K562 (cell line): ENCODE measurements at regions not wholly inside any gene's neighbourhood (a gene's known extent, or its start where the extent isn't known, plus 50 kb on each side); places are given as distances from the start of the nearest gene placed in this dataset.

Experiments
- ATAC-seq: fragments of 200-7000 bp; cut with Tn5 transposase; 3 replicates; pipeline ENCODE4 v1.9.1; 2020; ENCODE audit warnings: moderate library complexity
- BruUV-seq: library from RNA; stranded (reverse); fragments of 400-500 nt; replicated peaks from 2 replicates; lab custom pipeline; 2021; lab: Mats Ljungman, UMichigan
- CTCF ChIA-PET: fragments of 300-600 bp; formaldehyde crosslinking; extraction: SDS; loops from one replicate; lab custom pipeline; 2021; ENCODE audit warnings: low intra/inter-chr PET ratio; lab: Yijun Ruan, JAX
- POLR2A ChIA-PET: fragments of 300-600, 350-650 bp; sonication (Branson Sonifier 250); formaldehyde crosslinking; extraction: SDS; loops from one replicate; lab custom pipeline; 2021; ENCODE audit warnings: antibody characterized with exemption, inconsistent platforms; lab: Yijun Ruan, JAX
- DNase-seq, 4 experiments: peaks; one replicate each; pipeline versions ENCODE4 v3.0.0 to v3.0.0-alpha.2; 2011 to 2018; ENCODE audit warnings: low spot score in 3 of 4, mixed read lengths in 3 of 4; ENCODE audit errors: extremely low read depth in 1 of 4
- FAIRE-seq: peaks from 2 replicates; lab custom pipeline; 2011; peaks lifted over from hg19 to GRCh38; lab: Jason Lieb, UNC
- H2AFZ ChIP-seq: 2 replicates; pipeline ENCODE4 v1.6.0; 2011; ENCODE audit warnings: low read depth, low read length, control low read depth, inconsistent platforms
- H3K27ac ChIP-seq: fragments of 200-600 bp; 3 replicates; pipeline ENCODE4 v1.8.0; 2011; ENCODE audit warnings: low read depth, mild to moderate bottlenecking, control low read depth, inconsistent platforms, low read length, moderate library complexity, mixed read lengths; ENCODE audit errors: extremely low read depth
- H3K27me3 ChIP-seq, 2 experiments: fragments of 300-600 bp in 1 of 2; 2 replicates in 1 of 2; 3 replicates in 1 of 2; pipeline versions ENCODE4 v1.6.0 to v1.8.0; 2011; ENCODE audit warnings: inconsistent platforms in 2 of 2, low read length in 2 of 2, mild to moderate bottlenecking in 1 of 2, mixed read lengths in 1 of 2, moderate library complexity in 1 of 2; ENCODE audit not compliant: control insufficient read depth in 2 of 2, insufficient read depth in 2 of 2
- H3K36me3 ChIP-seq: fragments of 300-600 bp; 3 replicates; pipeline ENCODE4 v1.8.0; 2011; ENCODE audit warnings: mild to moderate bottlenecking, low read length, inconsistent platforms; ENCODE audit not compliant: control insufficient read depth, insufficient read depth
- H3K4me1 ChIP-seq, 2 experiments: fragments of 200-600 bp in 1 of 2; replicated peaks in 1 of 2; 2 replicates in 1 of 2; 3 replicates in 1 of 2; pipeline versions ENCODE4 v1.5.1 to v1.8.0; 2011; ENCODE audit warnings: inconsistent platforms in 2 of 2, low read length in 2 of 2, mild to moderate bottlenecking in 1 of 2, mixed read lengths in 1 of 2, moderate library complexity in 1 of 2; ENCODE audit not compliant: control insufficient read depth in 2 of 2, insufficient read depth in 2 of 2
- H3K4me2 ChIP-seq: 2 replicates; pipeline ENCODE4 v1.6.1; 2011; ENCODE audit warnings: low read length, control low read depth, inconsistent platforms, mixed read lengths; ENCODE audit not compliant: insufficient read depth
- H3K4me3 ChIP-seq: fragments of 200-600 bp; sonication (generic), shearing (Covaris generic); 2 replicates; pipeline ENCODE4 v1.5.1; 2016; ENCODE audit warnings: control low read depth, inconsistent platforms
- H3K79me2 ChIP-seq: fragments of 200-600 bp; 3 replicates; pipeline ENCODE4 v1.8.0; 2011; ENCODE audit warnings: low read length, inconsistent platforms; ENCODE audit not compliant: control insufficient read depth, insufficient read depth
- H3K9ac ChIP-seq, 2 experiments: 2 replicates each; pipeline versions ENCODE4 v1.6.0 to v1.6.1; 2011; ENCODE audit warnings: low read depth in 2 of 2, low read length in 2 of 2, control low read depth in 1 of 2, inconsistent platforms in 1 of 2, mild to moderate bottlenecking in 1 of 2, mixed read lengths in 1 of 2; ENCODE audit not compliant: insufficient read depth in 1 of 2
- H3K9me1 ChIP-seq: one replicate; pipeline ENCODE4 v1.6.0; 2011; ENCODE audit warnings: inconsistent platforms, mild to moderate bottlenecking, low read length, moderate library complexity; ENCODE audit not compliant: control insufficient read depth, insufficient read depth
- H3K9me3 ChIP-seq: replicated peaks from 2 replicates; pipeline ENCODE4 v1.5.1; 2011; ENCODE audit warnings: low read depth, low read length, inconsistent platforms; ENCODE audit not compliant: control insufficient read depth, insufficient read depth
- H4K20me1 ChIP-seq: replicated peaks from 2 replicates; pipeline ENCODE4 v1.6.1; 2011; ENCODE audit warnings: low read length, inconsistent platforms, mixed read lengths; ENCODE audit not compliant: control insufficient read depth, insufficient read depth
- HSF4 ChIP-seq: fragments of 250-450 bp; sonication (Bioruptor Pico); IDR thresholded peaks from 2 replicates; pipeline ENCODE4 v2.1.2; 2022; ENCODE audit warnings: mild to moderate bottlenecking, moderate library complexity, borderline replicate concordance
- IRF2 ChIP-seq: sonication (generic); formaldehyde crosslinking; IDR thresholded peaks from 2 replicates; pipeline ENCODE4 v1.8.1; 2022; ENCODE audit warnings: mild to moderate bottlenecking, missing genetic modification reagents
- NRF1 ChIP-seq, 2 experiments: fragments of 450-650 bp; IDR thresholded peaks in 1 of 2; conservative IDR thresholded peaks in 1 of 2; 2 replicates each; pipeline ENCODE4 v1.6.1; 2014; ENCODE audit warnings: mild to moderate bottlenecking in 2 of 2
- RB1 ChIP-seq: fragments of 450-650 bp; IDR thresholded peaks from 2 replicates; pipeline ENCODE4 v1.6.1; 2017; ENCODE audit warnings: low read depth, mild to moderate bottlenecking
- WGBS: fragments of 100-300 bp; shearing (Covaris generic); methylation state at CpG from one replicate; pipeline ENCODE4 v1.1.6; 2016; ENCODE audit warnings: low coverage, mixed read lengths; ENCODE audit not compliant: insufficient coverage; ENCODE audit errors: missing lambda C conversion rate; 5-methylcytosine and 5-hydroxymethylcytosine counted together
- in situ Hi-C: fragments of 300-500 bp; cut with MboI; formaldehyde crosslinking; loops from 4 replicates; pipeline ENCODE4 v1.15.0; 2018; ENCODE audit warnings: inconsistent platforms, mixed read lengths
- intact Hi-C: fragments of 100-400 bp; cut with micrococcal nuclease; formaldehyde crosslinking; loops from 2 replicates; pipeline ENCODE4 v1.14.2; 2022
- TF ChIP-seq, protein P1 (sequence below): fragments of 250-450 bp; sonication (Bioruptor Pico); IDR thresholded peaks from 2 replicates; pipeline ENCODE4 v1.5.0; 2020; ENCODE audit warnings: mild to moderate bottlenecking
- TF ChIP-seq, protein P2 (sequence below): fragments of 450-650 bp; IDR thresholded peaks from 2 replicates; pipeline ENCODE4 v1.6.1; 2016; ENCODE audit warnings: low read depth

DNA sequence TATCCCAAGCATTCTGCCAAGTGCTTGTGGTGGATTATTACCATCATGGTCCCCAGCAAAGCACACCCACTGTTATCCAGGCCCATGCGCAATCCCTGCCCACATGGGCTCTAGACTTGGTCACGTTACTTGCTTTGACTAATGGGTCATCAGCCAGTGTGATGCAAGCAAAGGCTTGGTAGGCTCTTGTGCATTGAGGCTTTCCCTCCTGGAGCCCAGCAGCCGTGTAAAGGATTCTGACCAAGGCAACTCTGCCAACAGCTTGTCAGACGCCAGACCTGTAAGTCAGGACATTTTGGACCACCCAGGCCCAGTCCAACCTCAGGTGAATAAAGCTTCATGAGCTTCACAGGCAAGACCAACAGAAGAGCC, 93.9 kb downstream of the ABHD5 start:
- peak; percentile 20; the same call in 1 of the 3 replicates for ATAC-seq
- DNase-seq = no peak
- FAIRE-seq = no peak
- CTCF ChIA-PET = no interaction called here
- WGBS = 9% methylated on average over 4 of the region's 4 CpGs
- H4K20me1 ChIP-seq = 0 out of 2 replicates have a peak, but pooled peaks cover 4% of the 10 kb centered on the region
- intact Hi-C loops = no loop called here
- H2AFZ ChIP-seq = no peak overlapping the region
- H3K27ac ChIP-seq = no peak overlapping the region
- no TSS peak for BruUV-seq
- H3K9me1 ChIP-seq = no peaks in the 10 kb centered on the region
- no peaks in the 10 kb centered on the region for H3K79me2 ChIP-seq
- no peaks in the 10 kb centered on the region for H3K4me1 ChIP-seq
- peak; percentile 15 to 36; a peak in 1 of 4 replicates for TF ChIP-seq NRF1 (conservative IDR thresholded peaks at IDR 0.05 in 1 of 2, IDR thresholded peaks at IDR 0.05 in 1 of 2)
- TF ChIP-seq, protein P1, sequence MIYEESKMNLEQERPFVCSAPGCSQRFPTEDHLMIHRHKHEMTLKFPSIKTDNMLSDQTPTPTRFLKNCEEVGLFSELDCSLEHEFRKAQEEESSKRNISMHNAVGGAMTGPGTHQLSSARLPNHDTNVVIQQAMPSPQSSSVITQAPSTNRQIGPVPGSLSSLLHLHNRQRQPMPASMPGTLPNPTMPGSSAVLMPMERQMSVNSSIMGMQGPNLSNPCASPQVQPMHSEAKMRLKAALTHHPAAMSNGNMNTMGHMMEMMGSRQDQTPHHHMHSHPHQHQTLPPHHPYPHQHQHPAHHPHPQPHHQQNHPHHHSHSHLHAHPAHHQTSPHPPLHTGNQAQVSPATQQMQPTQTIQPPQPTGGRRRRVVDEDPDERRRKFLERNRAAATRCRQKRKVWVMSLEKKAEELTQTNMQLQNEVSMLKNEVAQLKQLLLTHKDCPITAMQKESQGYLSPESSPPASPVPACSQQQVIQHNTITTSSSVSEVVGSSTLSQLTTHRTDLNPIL (CRISPR knock-in tag) = no peak
- peaks cover 26 to 59% of the 10 kb centered on the region in 2 experiments for H3K27me3 ChIP-seq
- in situ Hi-C loops = no loop called here
- no peak overlapping the region for H3K9ac ChIP-seq
- no peak overlapping the region for H3K4me3 ChIP-seq
- H3K36me3 ChIP-seq = no peaks in the 10 kb centered on the region
- no peak overlapping the region for H3K4me2 ChIP-seq
- POLR2A ChIA-PET = interaction anchor here (0.6 to 2.2 kb wide), 3 partner anchors 9 to 747 kb away, joined by 3 to 6 read pairs (median 5); no protein-coding TSS in a partner anchor
- no peaks in the 10 kb centered on the region for H3K9me3 ChIP-seq

DNA sequence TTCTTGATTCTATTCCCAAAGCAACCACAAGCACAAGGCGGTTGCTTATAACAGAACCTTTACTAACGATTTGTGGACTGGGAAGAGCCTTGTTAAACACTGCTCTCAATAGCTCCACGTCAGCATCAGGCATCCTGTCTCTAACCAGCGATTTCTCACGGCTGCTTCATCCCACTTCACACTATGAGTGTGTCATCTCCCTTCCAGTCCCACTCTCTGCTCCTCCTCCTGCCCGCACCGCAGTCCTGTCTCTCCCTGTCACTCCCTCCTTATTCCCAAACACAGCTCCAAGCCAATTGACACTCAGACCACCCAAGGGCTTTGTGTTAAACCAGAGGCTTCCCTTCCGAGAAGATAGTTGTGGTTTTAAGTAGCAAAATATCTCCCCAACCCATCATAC, 94.8 kb downstream of the ABHD5 start:
- ATAC-seq (no peak), FAIRE-seq (no peak), DNase-seq (no peak)
- Histone ChIP-seq H3K4me1 (no peaks in the 10 kb centered on the region), H4K20me1 (0 out of 2 replicates have a peak, but pooled peaks cover 4% of the 10 kb centered on the region), H3K9me1 (no peaks in the 10 kb centered on the region), H3K36me3 (no peaks in the 10 kb centered on the region), H3K4me3 (no peak overlapping the region), H3K27me3 (peaks cover 26 to 68% of the 10 kb centered on the region in 2 experiments), H3K4me2 (no peak overlapping the region), H2AFZ (no peak overlapping the region), H3K27ac (no peak overlapping the region), H3K79me2 (no peaks in the 10 kb centered on the region), H3K9ac (no peak overlapping the region), H3K9me3 (no peaks in the 10 kb centered on the region)
- POLR2A ChIA-PET = interaction anchor here (0.6 to 1.0 kb wide), 2 partner anchors 10 to 141 kb away, joined by 3 to 5 read pairs; no protein-coding TSS in a partner anchor
- in situ Hi-C loops = no loop called here
- CTCF ChIA-PET = no interaction called here
- BruUV-seq = no TSS peak
- WGBS = 5% methylated on average over 8 of the region's 8 CpGs
- intact Hi-C loops = no loop called here
- TF ChIP-seq HSF4 (no peak), RB1 (no peak), IRF2 (CRISPR knock-in tag) (no peak)
- TF ChIP-seq, protein P2, sequence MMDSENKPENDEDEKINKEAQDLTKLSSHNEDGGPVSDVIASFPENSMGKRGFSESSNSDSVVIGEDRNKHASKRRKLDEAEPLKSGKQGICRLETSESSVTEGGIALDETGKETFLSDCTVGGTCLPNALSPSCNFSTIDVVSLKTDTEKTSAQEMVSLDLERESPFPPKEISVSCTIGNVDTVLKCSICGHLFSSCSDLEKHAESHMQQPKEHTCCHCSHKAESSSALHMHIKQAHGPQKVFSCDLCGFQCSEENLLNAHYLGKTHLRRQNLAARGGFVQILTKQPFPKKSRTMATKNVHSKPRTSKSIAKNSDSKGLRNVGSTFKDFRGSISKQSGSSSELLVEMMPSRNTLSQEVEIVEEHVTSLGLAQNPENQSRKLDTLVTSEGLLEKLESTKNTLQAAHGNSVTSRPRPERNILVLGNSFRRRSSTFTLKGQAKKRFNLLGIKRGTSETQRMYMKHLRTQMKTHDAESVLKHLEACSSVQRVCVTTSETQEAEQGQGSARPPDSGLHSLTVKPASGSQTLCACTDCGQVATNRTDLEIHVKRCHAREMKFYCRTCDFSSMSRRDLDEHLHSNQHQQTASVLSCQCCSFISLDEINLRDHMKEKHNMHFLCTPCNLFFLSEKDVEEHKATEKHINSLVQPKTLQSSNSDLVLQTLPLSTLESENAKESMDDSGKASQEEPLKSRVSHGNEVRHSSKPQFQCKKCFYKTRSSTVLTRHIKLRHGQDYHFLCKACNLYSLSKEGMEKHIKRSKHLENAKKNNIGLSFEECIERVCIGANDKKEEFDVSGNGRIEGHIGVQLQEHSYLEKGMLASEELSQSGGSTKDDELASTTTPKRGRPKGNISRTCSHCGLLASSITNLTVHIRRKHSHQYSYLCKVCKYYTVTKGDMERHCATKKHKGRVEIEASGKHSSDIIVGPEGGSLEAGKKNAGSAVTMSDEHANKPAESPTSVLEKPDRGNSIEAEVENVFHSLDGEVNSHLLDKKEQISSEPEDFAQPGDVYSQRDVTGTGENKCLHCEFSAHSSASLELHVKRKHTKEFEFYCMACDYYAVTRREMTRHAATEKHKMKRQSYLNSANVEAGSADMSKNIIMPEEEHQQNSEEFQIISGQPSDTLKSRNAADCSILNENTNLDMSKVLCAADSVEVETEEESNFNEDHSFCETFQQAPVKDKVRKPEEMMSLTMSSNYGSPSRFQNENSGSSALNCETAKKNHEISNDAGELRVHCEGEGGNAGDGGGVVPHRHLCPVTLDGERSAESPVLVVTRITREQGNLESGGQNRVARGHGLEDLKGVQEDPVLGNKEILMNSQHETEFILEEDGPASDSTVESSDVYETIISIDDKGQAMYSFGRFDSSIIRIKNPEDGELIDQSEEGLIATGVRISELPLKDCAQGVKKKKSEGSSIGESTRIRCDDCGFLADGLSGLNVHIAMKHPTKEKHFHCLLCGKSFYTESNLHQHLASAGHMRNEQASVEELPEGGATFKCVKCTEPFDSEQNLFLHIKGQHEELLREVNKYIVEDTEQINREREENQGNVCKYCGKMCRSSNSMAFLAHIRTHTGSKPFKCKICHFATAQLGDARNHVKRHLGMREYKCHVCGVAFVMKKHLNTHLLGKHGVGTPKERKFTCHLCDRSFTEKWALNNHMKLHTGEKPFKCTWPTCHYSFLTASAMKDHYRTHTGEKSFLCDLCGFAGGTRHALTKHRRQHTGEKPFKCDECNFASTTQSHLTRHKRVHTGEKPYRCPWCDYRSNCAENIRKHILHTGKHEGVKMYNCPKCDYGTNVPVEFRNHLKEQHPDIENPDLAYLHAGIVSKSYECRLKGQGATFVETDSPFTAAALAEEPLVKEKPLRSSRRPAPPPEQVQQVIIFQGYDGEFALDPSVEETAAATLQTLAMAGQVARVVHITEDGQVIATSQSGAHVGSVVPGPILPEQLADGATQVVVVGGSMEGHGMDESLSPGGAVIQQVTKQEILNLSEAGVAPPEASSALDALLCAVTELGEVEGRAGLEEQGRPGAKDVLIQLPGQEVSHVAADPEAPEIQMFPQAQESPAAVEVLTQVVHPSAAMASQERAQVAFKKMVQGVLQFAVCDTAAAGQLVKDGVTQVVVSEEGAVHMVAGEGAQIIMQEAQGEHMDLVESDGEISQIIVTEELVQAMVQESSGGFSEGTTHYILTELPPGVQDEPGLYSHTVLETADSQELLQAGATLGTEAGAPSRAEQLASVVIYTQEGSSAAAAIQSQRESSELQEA = no peak
